ENCODE measurements at regions not wholly inside any gene's neighbourhood (a gene's known extent, or its start where the extent isn't known, plus 50 kb on each side); places are given as distances from the start of the nearest gene placed in this dataset.

DNA sequence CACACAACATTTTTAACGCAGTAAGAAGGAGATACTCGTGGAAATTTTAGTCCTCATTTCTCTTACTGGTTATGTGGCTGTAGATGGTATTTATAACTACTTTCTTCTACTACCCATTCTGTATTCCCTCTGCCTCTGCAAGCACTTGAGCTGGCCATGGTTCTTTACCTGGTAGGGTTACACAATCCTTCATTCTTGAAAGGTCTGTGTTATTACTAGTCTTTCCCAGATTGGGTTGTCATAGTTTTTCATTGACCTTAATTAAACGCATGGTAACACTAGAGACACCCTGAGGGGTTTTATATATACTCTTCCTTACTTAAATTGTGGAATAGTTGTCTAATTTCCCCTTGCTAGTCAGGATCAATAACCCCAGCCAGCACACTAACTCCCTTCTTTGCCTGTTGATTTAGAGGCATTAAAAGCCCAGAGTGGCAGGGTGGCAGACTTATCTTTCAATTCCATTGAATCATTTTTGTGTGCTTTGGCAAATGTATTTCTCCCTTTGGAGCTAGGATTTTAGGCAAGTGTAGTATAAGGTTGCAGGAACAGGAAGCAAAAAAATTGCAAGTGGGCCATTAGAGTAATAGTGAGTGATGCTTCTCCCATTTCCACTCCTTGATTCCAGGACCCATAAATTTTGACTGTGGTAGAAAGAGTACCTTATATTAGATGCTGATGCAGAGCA, 113.6 kb upstream of the EMCN start:
- TF ChIP-seq CTCF (conservative IDR thresholded peaks at IDR 0.05) (no peak), ZFX (IDR thresholded peaks at IDR 0.05) (no peak)
